ENCODE measurements at regions not wholly inside any gene's neighbourhood (a gene's known extent, or its start where the extent isn't known, plus 50 kb on each side); places are given as distances from the start of the nearest gene placed in this dataset.

- Histone ChIP-seq H3K9ac (ENCODE audit: low read length) (no peak overlapping the region), H3K9me3 (ENCODE audit: low read length) (peaks cover 15% of the 10 kb centered on the region; the same call in 1 of the 2 replicates), H3K4me2 (ENCODE audit: low read length) (no peak overlapping the region), H3F3A (ENCODE audit: insufficient read depth, low read length) (no peaks in the 10 kb centered on the region), H4K20me1 (ENCODE audit: insufficient read depth, low read length) (no peaks in the 10 kb centered on the region), H3K27me3 (ENCODE audit: insufficient read depth, low read length) (peaks cover 6% of the 10 kb centered on the region; the same call in 1 of the 2 replicates), H3K4me1 (ENCODE audit: insufficient read depth, low read length, severe bottlenecking) (no peaks in the 10 kb centered on the region), H3K9me2 (ENCODE audit: low read depth, low read length) (no peaks in the 10 kb centered on the region), H3K79me2 (ENCODE audit: insufficient read depth, low read length) (no peaks in the 10 kb centered on the region), H3K36me3 (ENCODE audit: insufficient read depth, low read length) (no peaks in the 10 kb centered on the region; the same call in 1 of the 2 replicates), H3K4me3 (ENCODE audit: low read depth, low read length, poor library complexity, severe bottlenecking) (no peak overlapping the region), H2AFZ (ENCODE audit: low read length) (no peak overlapping the region), H3K27ac (ENCODE audit: low read depth, low read length, poor library complexity, severe bottlenecking) (no peak overlapping the region)
- no peak for TF ChIP-seq CTCF (IDR thresholded peaks at IDR 0.05; ENCODE audit: low read length)
- TF ChIP-seq EZH2 (IDR thresholded peaks at IDR 0.05; ENCODE audit: borderline replicate concordance, low read length): no peak
Observed at GRCh38 chr15:66917904-66918448, 147.4 kb upstream of the SMAD3 start.

- no peaks in the 10 kb centered on the region for H4K20me1 ChIP-seq (ENCODE audit: insufficient read depth, low read length)
- TF ChIP-seq EZH2 (IDR thresholded peaks at IDR 0.05; ENCODE audit: borderline replicate concordance, low read length) (no peak), CTCF (IDR thresholded peaks at IDR 0.05; ENCODE audit: low read length) (no peak)
- H3K27ac ChIP-seq (ENCODE audit: low read depth, low read length, poor library complexity, severe bottlenecking): no peak overlapping the region
- no peaks in the 10 kb centered on the region for H3K4me1 ChIP-seq (ENCODE audit: insufficient read depth, low read length, severe bottlenecking)
- H3K36me3 ChIP-seq (ENCODE audit: insufficient read depth, low read length): no peaks in the 10 kb centered on the region; the same call in 1 of the 2 replicates
- H3K9ac ChIP-seq (ENCODE audit: low read length): no peak overlapping the region
- no peak overlapping the region for H3K4me3 ChIP-seq (ENCODE audit: low read depth, low read length, poor library complexity, severe bottlenecking)
- H3K9me3 ChIP-seq (ENCODE audit: low read length): peaks cover 16% of the 10 kb centered on the region; the same call in 1 of the 2 replicates
- H3K27me3 ChIP-seq (ENCODE audit: insufficient read depth, low read length): peaks cover 7% of the 10 kb centered on the region; the same call in 1 of the 2 replicates
- H3F3A ChIP-seq (ENCODE audit: insufficient read depth, low read length): no peaks in the 10 kb centered on the region
- no peaks in the 10 kb centered on the region for H3K79me2 ChIP-seq (ENCODE audit: insufficient read depth, low read length)
- no peak overlapping the region for H2AFZ ChIP-seq (ENCODE audit: low read length)
- no peaks in the 10 kb centered on the region for H3K9me2 ChIP-seq (ENCODE audit: low read depth, low read length)
- H3K4me2 ChIP-seq (ENCODE audit: low read length): no peak overlapping the region
Observed at GRCh38 chr15:66919421-66919820, 146.0 kb upstream of the SMAD3 start.

- Histone ChIP-seq H3K27me3 (ENCODE audit: insufficient read depth, low read length) (peaks cover 4% of the 10 kb centered on the region; the same call in 1 of the 2 replicates), H3K27ac (ENCODE audit: low read depth, low read length, poor library complexity, severe bottlenecking) (no peak overlapping the region), H3F3A (ENCODE audit: insufficient read depth, low read length) (no peaks in the 10 kb centered on the region), H3K36me3 (ENCODE audit: insufficient read depth, low read length) (no peaks in the 10 kb centered on the region; the same call in 1 of the 2 replicates), H3K79me2 (ENCODE audit: insufficient read depth, low read length) (no peaks in the 10 kb centered on the region), H4K20me1 (ENCODE audit: insufficient read depth, low read length) (no peaks in the 10 kb centered on the region), H3K4me1 (ENCODE audit: insufficient read depth, low read length, severe bottlenecking) (no peaks in the 10 kb centered on the region), H3K9me3 (ENCODE audit: low read length) (peaks cover 16% of the 10 kb centered on the region; the same call in 1 of the 2 replicates), H3K4me3 (ENCODE audit: low read depth, low read length, poor library complexity, severe bottlenecking) (no peak overlapping the region), H3K4me2 (ENCODE audit: low read length) (no peak overlapping the region), H3K9me2 (ENCODE audit: low read depth, low read length) (no peaks in the 10 kb centered on the region), H2AFZ (ENCODE audit: low read length) (no peak overlapping the region), H3K9ac (ENCODE audit: low read length) (no peak overlapping the region)
- TF ChIP-seq CTCF (IDR thresholded peaks at IDR 0.05; ENCODE audit: low read length): no peak
- TF ChIP-seq EZH2 (IDR thresholded peaks at IDR 0.05; ENCODE audit: borderline replicate concordance, low read length): no peak
Observed at GRCh38 chr15:66921319-66921915, 144.0 kb upstream of the SMAD3 start.
